ENCODE measurements at regions not wholly inside any gene's neighbourhood (a gene's known extent, or its start where the extent isn't known, plus 50 kb on each side); places are given as distances from the start of the nearest gene placed in this dataset.

DNA sequence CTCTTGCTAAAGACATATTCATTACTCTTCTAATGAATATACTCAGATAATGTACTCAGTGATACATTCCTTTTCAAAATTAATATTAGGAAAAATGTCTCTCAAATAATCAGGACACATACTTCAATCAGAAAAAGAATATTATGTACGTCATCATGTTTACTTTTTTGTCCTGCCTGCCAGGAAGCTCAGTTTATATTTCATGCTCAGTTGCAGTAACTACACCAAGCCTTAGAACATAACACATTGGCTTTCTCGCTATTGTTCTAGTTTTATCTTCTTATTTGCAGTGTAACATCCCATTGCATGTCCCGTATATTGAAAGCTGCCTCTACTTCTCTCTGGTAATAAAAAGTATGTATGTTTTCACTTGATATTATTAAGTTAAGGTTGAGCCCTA, 181.5 kb upstream of the LPP start:
- Histone ChIP-seq H3K27ac (peak overlapping the region; percentile 13), H3K4me3 (ENCODE audit: low read depth in 1 of 2, low read length in 1 of 2) (no peak overlapping the region), H3K27me3 (no peaks in the 10 kb centered on the region), H3K36me3 (no peaks in the 10 kb centered on the region), H3K9me3 (no peaks in the 10 kb centered on the region), H3K4me1 (ENCODE audit: control insufficient read depth in 1 of 2, insufficient read depth in 1 of 2, low read depth in 1 of 2, low read length in 1 of 2) (peaks cover 33 to 44% of the 10 kb centered on the region in 2 experiments)
- TF ChIP-seq, protein P1, sequence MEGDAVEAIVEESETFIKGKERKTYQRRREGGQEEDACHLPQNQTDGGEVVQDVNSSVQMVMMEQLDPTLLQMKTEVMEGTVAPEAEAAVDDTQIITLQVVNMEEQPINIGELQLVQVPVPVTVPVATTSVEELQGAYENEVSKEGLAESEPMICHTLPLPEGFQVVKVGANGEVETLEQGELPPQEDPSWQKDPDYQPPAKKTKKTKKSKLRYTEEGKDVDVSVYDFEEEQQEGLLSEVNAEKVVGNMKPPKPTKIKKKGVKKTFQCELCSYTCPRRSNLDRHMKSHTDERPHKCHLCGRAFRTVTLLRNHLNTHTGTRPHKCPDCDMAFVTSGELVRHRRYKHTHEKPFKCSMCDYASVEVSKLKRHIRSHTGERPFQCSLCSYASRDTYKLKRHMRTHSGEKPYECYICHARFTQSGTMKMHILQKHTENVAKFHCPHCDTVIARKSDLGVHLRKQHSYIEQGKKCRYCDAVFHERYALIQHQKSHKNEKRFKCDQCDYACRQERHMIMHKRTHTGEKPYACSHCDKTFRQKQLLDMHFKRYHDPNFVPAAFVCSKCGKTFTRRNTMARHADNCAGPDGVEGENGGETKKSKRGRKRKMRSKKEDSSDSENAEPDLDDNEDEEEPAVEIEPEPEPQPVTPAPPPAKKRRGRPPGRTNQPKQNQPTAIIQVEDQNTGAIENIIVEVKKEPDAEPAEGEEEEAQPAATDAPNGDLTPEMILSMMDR (IDR thresholded peaks at IDR 0.05): no peak

DNA sequence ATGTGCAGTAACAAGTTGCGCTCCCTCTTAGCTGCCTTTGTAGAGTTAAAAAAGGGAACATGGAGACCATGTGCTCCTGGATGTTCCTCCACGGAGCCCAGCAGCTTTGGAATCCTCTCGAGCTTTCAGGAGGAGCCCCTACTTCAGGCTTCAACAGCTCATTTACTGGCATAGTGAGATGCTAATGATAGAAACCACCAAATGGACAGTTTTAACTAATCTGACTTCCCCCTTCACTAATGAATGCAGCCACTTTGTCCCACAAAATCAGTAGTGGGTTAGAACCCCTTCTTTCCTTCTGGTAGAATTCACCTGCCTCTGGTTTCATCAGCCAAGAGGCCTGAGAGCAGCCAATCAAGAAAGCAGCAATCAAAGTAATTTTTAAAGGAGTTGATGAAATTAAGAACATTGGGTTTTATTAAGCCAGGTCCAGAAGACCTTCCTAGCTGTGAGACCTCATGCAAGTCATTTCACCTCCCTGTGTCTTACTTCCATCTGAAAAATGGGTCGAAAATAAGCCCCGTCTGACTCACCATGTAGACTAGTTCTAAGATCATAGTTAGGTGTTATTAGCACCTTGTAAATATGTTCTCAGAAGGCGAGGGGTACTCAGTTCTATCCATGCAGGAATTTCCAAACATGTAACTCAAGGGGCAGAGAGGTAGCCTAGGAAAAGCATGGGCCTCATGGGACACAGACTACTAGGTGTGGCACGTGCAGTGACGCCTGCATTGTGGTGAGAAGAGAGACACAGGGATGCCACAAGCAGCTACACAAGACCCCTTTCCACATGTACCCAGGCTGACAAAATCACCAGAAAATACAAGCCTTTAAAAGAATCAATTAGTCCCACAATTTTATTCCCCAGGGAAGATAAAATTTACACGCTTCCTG, 179.7 kb upstream of the LPP start:
- Histone ChIP-seq H3K27ac (peak overlapping the region; percentile 35), H3K9me3 (no peaks in the 10 kb centered on the region), H3K36me3 (no peaks in the 10 kb centered on the region), H3K4me3 (ENCODE audit: low read depth in 1 of 2, low read length in 1 of 2) (no peak overlapping the region), H3K4me1 (ENCODE audit: control insufficient read depth in 1 of 2, insufficient read depth in 1 of 2, low read depth in 1 of 2, low read length in 1 of 2) (peaks cover 30 to 40% of the 10 kb centered on the region in 2 experiments), H3K27me3 (no peaks in the 10 kb centered on the region)
- TF ChIP-seq, protein P1 (IDR thresholded peaks at IDR 0.05): no peak

DNA sequence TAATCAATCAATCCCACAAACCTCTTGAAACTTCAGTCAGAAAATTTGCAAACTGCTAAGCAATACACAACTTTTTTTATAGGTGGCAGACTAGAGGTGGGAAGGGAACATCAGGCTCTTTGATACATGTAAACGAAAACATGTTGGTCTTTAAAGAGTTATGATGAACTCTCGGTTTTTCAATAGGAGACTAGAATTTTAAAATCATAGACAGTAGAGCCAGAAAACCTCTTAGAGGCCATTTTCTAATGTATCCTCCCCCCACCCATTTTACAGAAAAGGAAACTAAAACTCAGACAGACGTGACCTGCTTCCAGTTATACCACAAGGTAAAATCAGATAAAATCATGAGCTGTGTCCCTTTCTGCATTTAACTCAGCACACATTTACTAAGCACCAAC, 179.1 kb upstream of the LPP start:
- Histone ChIP-seq H3K27me3 (no peaks in the 10 kb centered on the region), H3K4me3 (ENCODE audit: low read depth in 1 of 2, low read length in 1 of 2) (no peak overlapping the region), H3K27ac (no peak overlapping the region), H3K4me1 (ENCODE audit: control insufficient read depth in 1 of 2, insufficient read depth in 1 of 2, low read depth in 1 of 2, low read length in 1 of 2) (peaks cover 30 to 42% of the 10 kb centered on the region in 2 experiments), H3K36me3 (no peaks in the 10 kb centered on the region), H3K9me3 (no peaks in the 10 kb centered on the region)
- TF ChIP-seq, protein P1 (IDR thresholded peaks at IDR 0.05): no peak

DNA sequence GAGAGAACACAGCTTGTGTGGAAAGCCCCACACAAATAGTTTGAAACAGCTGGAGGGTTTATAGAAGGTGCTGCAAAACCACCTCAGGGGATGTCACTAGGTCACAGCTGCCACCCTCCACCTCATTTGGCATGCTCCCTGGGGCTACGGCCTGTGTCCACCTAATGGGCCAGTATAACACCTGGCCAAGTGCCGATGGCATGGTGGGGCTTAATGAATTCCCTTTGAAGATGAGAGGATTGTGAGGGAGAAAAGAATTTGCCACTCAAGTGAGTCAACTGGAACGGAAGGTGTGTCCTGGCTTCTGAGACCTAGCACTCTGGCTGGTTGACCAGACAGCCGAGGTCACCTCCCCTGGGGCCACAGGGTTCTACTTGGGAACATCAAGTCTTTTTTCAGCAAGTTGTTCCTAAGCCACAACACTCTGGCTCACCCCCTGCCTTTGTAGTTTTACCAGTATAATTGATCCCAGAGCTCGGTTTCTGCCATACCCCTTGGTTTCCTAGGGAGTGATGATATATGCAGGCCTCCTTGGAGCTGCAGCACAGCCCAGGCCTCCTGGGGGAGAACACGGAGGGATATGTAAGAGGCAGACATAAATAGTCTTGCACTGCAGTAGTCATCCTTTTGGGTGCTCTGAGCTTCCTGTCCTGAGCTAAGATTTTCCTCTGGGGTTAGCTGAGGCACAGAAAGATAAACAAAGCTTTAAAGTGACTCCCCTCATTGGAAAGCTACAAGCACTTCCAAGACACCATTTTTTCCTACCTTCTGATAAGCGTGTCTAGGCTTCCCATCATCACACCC, 178.2 kb upstream of the LPP start:
- no peaks in the 10 kb centered on the region for H3K27me3 ChIP-seq
- no peak overlapping the region for H3K4me3 ChIP-seq (ENCODE audit: low read depth in 1 of 2, low read length in 1 of 2)
- H3K9me3 ChIP-seq: no peaks in the 10 kb centered on the region
- H3K36me3 ChIP-seq: no peaks in the 10 kb centered on the region
- TF ChIP-seq, protein P1 (IDR thresholded peaks at IDR 0.05): no peak
- H3K27ac ChIP-seq: no peak overlapping the region
- peaks cover 36 to 44% of the 10 kb centered on the region in 2 experiments for H3K4me1 ChIP-seq (ENCODE audit: control insufficient read depth in 1 of 2, insufficient read depth in 1 of 2, low read depth in 1 of 2, low read length in 1 of 2)

DNA sequence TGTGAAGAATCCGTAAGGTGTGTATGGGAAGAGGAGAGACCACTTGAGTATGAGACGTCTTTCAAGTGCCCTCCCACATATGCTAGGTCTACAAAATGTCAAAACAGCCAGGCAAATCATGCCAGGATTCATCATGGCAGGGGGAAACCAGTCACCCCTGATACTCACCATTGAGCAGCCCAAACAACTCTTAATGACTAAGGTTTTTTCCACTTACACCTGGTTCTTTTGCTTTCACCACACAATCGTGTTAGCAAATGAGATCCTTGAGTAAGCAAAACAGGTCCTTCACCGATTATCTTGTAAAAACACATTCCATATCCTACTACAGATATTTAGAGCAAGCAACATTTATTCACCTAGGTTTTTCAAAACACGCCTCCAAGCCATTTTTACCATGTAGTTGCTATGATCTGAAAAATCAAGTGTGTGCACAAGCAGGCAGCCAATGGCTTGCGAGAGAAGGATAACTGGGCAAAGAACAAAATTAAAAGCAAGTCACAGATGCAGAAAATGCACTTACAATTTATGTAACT, 177.5 kb upstream of the LPP start:
- no peaks in the 10 kb centered on the region for H3K9me3 ChIP-seq
- no peak overlapping the region for H3K4me3 ChIP-seq (ENCODE audit: low read depth in 1 of 2, low read length in 1 of 2)
- TF ChIP-seq, protein P1 (IDR thresholded peaks at IDR 0.05): no peak
- H3K27me3 ChIP-seq: no peaks in the 10 kb centered on the region
- no peak overlapping the region for H3K27ac ChIP-seq
- peaks cover 36 to 44% of the 10 kb centered on the region in 2 experiments for H3K4me1 ChIP-seq (ENCODE audit: control insufficient read depth in 1 of 2, insufficient read depth in 1 of 2, low read depth in 1 of 2, low read length in 1 of 2)
- H3K36me3 ChIP-seq: no peaks in the 10 kb centered on the region

All from neutrophil (primary cell).